Right lobe of liver (tissue), 4 donors: ENCODE measurements at regions not wholly inside any gene's neighbourhood (a gene's known extent, or its start where the extent isn't known, plus 50 kb on each side); places are given as distances from the start of the nearest gene placed in this dataset.

Experiments
- CTCF ChIP-seq, 4 donors: fragments of 200-600 bp in 3 of 4; fragments of 450-650 bp in 1 of 4; IDR thresholded peaks; one replicate each; pipeline versions ENCODE4 v1.5.1 to v1.8.0; 2016 to 2022; ENCODE audit warnings: antibody characterized with exemption in 4 of 4, mild to moderate bottlenecking in 2 of 4
- POLR2A ChIP-seq: fragments of 450-650 bp; IDR thresholded peaks from one replicate; pipeline ENCODE4 v1.6.1; 2017; ENCODE audit warnings: antibody characterized with exemption, mild to moderate bottlenecking
- donor health status: DM: no; HTN: no; CAD: no.
- donor health status: DM: no; HTN: no; CAD: no.
- donor health status: DM: no; HTN: yes; CAD: no.

DNA sequence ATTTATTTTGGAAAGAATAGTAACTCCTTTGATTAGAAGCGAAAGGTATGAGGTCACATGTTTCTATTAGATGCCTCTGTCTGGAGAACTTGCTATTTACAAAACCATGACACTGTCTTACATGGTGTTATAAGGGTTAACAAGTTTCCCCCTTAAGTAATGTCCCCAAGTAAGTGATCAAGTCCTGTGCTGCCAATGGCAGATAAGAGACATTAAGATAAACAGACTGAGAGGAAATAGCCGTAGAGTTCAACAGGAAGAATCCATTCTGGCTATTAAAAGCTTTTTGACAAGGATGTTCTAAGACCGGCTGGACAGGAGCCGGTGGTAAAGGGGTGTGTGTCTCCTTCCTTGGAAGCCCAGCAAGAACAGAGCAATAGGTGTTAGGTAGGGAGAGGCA is 257.5 kb downstream of the GADD45G start:
- TF ChIP-seq POLR2A (no peak), CTCF (IDR thresholded peaks at IDR 0.05) (no peak)
